ENCODE measurements at regions not wholly inside any gene's neighbourhood (a gene's known extent, or its start where the extent isn't known, plus 50 kb on each side); places are given as distances from the start of the nearest gene placed in this dataset.

DNA sequence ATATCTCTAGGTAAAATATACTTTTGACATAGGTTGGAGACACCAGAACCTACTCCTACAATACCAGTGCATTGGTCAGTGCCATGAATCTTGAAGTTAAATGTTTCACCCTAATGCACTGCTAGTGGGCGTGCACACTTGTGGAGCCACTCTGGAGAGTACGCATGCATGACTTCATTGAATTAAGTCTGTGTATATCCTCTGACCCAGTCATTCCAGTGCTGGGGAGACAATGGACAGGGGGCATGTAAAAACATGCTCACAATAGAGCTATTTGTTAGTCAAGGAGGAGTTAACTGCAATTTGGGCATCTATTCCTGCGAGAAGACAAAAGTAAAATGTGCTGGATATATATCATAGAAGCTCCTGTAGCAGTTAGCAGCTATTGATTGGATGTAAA, 335.4 kb upstream of the NCAM1 start:
- DNase-seq, result peak; percentile 37

DNA sequence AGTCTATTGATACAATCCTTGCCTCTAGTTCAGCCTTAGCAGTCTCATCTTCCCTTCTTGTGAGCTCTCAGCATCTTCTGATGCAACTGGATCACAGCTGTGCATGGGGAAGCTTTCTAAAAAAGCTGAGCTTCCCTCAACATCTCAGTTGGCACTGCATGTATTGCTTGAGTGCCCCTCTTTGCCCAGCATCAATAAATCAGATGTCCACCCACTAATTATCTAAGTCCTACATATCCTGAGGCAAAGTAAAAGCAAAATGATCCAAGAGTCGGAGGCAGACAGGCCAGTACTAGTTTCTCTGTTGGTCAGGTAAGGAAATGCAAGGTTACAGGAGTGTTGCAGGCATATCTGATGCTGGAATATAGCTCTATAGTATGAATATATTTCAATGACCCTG, 334.5 kb upstream of the NCAM1 start:
- DNase-seq, result no peak

DNA sequence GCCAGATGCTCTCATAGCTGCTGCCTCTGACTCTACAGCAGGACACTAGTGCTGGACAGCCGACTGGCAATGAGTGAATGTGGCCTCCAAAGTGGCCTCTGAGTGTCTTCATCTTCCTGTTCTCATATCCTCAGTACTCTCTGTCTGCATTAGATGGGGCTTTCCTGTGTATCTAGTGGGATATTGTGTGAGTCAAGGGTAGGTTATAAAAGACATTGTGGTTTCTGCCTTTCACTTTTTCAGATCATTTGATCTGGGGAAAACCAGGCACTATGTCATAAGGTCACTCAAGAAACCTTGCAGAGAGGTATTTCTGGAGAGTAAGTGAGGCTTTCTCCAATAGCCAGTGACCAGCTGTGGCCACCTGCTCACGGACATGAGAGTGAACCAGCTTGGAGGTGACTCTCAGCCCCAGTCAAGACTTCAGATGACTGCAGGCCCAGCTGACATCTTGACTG, 333.6 kb upstream of the NCAM1 start:
- no peak for DNase-seq

DNA sequence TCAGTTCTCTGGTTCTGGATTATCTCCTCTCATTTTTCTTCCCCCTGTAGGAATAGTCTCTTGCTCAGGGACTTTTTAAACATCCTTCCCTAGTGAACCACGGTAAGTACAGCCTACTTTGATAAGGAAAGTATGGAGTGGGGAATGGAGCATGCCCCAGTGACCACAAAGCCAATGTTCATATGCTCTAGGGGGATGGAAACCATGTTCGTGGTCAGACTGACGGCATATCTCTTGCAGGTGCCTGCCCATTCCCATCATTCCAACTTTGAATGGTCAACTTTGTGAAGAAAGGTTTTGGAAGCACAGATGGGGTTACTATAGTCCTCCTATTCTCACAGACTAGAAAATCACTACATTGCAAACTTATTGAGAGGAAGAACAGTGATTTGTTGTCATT, 332.5 kb upstream of the NCAM1 start:
- DNase-seq, result no peak

DNA sequence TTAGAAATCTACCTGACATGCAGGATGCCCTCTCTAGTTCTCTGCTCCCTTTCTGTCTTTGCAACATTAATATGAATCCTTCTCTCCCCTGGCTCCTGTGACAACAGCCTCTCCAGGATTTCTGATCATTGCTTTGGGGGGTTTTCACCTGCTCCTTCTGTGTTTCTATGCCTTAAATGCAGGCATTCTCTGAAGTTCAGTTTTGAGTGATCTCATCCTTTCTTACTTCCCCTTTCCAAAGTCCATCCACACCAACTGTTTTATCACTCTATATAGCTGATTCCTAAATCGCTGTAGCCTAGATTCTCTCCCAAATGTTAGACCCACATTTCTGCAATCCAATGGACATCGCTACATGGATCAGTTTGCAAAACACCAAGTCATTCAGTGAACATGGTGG, 330.7 kb upstream of the NCAM1 start:
- no peak for DNase-seq

DNA sequence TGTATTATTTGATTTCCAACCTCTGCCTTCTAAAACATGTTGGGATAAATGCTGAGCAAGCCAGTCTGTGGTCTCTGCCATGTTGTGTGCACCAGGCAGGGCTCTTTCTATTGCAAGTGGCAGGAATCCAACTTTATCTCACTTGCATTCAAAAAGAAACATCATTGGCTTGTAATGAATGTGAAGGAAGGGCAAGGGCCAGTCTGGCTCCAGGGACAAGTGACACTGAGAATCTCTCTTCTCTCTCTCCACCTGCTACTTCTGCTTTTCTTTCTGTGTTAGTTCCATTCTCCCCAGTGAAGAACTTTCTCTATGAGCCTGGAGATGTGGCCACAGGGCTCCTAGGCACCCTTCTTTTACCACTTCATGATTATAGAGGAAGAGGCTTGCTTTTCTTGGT, 329.9 kb upstream of the NCAM1 start:
- DNase-seq, result no peak

DNA sequence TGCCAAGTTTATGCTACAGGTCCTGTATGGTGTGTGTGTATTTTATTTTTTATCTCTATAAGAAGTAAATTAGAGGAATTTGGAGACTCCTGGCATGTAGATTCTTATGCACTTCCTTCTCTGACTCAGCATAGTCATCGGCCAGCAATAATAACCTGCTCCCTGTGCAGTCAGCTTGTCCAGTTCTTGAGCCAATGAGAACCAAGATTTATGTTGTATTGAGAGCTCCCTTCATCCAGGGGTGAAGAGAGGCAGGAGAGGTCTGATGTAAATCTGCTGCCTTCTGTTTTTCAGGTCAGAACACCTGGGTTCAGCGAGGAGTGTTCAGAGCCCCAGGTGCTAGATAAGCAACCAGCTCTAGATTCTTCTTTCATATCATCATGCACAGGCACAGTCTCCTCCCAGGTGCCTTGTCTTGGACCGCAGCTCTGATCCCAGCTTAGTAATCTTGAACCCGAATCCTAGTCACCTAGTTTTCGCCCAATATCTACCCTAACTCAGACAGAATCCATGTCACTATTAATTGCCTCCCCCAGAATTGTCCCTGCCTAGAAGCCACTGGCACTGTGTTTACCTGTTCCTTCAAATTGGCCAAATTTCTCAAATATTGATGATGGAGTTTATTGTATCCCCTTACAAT, 328.2 kb upstream of the NCAM1 start:
- DNase-seq, result no peak

DNA sequence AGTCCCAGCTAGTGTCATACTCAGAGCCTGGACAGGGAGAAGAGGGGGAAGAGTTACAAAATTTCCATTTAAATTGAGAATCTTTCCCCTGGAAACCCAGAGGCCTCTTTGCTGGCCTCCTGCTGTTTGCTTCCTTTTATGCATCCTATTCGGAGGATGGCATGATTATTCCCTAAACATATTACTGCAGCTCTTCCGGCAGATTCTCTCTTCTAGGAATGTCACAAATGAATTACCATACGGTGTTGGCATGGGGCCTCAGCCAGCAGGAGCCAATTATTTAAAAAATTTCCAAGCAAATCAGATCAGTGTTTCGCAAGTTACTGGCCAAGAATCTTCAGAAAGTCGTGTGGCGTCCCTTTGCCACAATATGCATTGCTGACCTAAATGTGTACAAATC, 326.7 kb upstream of the NCAM1 start:
- DNase-seq, result no peak

DNA sequence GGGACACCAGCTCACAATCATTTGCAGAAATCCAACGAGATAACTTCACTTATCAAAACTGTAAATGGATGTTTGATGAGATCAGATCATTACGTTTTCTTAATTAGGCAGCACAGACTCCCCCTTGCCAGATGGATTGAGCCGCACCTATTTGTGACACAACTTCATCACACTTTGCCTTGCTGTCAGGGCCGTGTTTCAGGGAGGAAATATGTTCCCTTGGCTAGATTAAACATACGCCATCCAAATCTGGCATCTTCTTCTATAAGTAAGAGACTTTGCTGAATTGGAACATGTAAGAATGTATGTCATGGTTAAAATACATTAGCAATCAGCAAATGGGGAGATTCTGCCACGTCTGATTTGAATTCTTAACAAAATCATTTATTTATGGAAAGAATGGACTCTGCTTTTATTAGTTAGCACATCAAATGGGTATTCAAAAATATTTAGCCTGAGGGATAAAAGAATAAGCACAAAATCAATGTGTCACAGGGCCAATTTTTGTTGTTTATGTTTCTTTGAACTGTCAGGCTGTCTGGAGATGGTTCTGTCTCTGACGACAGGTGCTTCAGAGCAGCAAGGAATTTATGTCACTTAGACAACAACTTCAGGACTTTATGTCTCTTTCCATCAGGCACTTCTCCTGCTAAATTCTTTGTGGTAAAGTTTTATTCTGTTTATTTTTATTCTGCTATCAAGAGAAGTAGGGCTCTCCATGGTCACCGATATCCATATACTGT, 326.1 kb upstream of the NCAM1 start:
- no peak for DNase-seq

DNA sequence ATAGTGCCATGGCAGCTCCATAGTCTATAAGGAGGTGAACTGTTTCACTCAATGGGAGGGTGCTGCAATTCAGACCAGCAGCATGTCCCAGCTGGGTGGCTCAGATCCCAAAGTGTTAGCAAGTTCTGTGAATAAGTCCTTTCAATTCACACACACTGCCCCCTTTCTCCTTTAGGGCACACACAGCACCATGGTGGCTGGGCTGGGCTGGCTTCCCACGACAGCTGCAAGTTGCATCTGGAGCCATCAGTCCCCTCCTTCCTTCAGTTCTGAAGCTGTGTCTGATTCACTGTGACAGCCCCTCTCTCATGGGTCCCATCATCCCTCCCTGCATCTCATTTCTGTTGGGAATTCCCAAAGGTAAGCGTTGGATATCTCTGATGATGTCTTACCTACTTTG, 324.1 kb upstream of the NCAM1 start:
- no peak for DNase-seq

DNA sequence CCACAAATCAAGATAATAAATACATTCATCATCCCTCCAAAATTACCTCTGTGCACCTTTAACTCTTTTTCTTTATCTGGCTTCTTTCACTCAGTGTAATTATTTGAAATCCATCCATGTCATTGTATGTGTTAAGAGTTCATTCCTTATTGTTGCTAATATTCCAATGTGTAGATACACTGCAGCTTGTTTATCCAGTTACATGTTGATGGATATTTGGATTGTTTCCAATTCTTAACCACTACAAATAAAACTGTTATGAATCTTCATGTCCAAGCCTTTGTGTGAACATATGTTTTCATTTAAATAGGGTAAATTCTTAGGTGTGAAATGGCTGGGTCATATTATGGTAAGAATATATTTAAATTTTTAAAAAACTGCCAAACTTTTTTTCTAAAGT, 323.3 kb upstream of the NCAM1 start:
- no peak for DNase-seq

DNA sequence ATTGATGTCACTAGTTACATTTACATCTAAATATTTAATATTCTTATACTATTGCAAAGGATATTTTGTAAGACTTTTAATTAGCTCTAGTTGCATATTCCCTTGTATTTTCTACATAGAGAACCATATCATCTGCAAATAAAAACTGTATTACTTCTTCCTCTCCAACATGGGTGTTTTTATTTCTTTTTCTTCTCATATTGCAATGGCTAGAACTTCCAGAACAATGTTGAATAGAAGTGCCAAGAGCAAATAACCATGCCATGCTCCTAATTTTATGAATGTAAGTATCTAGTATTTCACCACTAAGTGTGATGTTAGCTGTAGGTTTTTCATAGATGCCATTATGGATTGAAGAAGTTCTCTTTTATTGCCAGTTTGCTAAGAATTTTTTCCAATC, 321.8 kb upstream of the NCAM1 start:
- DNase-seq, result no peak

DNA sequence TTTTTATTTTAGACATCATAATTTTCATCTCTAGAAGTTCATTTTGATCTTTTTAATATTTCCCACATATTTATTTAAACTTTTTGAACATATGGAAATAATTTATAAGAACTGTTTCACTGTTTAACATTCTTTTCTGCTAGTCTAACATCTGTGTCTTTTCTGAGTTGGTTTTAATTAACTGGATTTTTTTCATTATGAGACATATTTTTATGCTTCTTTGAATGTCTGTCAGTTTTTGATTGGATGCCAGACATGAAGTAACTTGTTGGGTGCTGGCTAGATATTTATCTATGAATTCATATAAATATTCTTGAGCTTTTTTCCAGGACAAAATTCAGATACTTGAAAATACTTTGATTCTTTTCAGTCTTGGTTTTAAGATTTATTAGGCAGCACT, 317.8 kb upstream of the NCAM1 start:
- no peak for DNase-seq

DNA sequence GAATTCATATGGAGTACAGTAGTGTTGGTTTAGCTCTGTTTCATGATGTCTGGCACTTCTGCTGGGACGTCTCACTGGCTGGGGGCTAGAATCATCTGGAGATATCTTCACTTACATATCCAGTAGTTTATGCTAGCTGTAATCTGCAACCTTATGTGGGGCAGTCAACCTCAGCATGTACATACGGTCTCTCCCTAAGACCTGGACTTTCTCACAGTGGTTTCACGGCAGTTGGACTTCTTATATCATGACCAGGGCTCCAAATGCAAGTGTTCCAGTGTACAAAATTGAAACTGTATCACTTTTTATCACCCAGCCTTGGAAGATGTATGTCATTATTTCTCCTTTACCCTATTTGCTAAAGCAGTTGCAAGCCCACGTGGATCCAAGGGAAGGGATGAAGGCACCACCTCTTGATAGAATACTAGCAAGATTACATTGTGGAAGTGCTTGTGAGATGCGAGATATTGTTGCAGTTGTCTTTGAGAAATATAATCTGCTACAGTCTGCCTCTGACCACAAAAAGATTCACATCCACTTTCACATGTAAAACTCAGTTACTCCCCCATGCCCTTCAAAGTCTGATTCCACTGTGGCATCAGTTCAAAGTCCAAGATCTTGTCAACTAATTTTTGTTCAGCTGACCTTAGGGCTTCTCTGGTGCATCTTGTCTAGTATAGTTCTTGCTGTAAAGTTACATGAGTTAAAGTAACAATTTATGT, 316.6 kb upstream of the NCAM1 start:
- DNase-seq, result no peak

DNA sequence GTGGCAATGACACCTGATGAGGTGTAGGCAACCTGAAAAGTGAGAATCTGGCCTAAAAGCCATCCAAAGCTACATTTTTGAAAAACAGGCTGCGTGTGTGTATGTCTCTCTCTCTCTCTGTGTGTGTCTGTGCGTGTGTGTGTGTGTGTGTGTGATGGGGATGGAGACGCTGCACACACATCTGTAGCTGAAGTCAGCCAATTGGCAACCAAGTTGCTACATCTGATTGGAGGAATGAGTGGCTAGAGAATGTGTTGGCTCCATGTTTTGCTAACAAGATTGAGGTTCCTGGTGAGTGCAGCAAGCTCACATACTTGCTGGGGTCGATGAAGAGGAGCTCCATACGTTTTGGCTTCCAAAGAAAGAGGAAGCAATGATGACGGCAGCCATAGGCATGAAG, 311.4 kb upstream of the NCAM1 start:
- no peak for DNase-seq

DNA sequence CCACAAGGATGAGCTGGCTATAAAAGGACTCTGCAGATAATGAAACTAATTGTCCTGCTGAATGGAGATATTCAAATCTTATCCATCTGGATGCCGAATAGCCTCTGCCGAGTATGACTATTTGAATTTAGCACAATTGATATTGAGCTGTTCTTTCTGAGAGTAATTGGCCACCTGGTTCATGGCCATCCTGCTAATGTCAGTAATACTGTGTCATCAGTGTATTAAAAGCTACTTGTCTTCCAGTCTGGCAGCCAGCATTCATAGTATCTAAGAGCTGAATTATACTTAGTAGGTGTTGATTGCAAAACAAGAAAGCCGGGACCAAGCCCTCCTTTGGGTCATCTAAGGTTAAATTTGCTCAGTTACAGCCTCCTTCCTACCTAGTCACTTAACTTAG, 310.7 kb upstream of the NCAM1 start:
- DNase-seq, result no peak

DNA sequence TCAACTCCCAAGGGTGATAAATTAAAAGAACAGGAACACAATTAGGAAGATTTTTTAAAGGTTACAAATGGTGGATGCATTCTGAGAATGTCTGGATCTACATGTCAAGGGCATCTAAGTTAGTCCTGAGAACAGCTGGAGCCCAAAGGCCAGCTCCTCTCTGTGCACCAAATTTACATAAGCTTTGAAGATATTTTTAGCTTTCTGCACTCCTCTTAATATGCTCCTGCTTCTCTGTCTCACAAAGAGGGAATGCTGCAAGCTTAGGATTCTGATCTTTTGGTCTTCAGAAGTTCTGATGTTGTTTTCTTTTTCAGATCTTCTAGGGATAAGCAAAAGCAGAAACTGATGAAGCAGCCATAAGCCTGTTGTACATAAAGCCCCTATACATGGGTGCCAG, 309.8 kb upstream of the NCAM1 start:
- no peak for DNase-seq

DNA sequence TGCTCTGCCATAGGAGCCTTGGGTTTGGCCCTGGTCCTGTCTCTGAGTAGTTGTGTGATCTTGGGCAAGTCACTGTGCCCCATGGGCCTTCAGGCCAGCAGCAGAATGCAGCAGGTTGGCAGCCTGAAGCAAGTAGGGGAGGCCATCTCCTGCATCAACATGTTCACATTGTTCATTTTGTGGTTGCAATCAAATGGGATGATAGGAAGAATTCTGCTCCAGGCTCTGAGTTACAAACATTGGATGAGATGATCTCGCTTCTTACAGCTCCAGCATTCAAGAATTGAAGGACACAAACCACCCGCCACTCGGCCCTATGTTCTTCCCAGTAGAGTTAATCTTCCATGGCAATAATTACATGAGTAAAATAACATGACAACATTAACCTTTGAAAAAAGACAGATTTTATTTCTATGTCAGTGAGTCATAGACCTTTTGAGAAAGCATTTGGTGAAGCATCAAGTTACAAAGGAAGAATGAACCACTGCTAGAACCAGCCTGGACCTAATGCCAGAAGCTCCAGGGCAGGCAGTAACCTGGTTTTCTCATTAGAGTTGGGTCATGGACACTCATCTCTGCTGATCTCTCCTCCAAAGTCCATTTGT, 308.3 kb upstream of the NCAM1 start:
- DNase-seq, result no peak

DNA sequence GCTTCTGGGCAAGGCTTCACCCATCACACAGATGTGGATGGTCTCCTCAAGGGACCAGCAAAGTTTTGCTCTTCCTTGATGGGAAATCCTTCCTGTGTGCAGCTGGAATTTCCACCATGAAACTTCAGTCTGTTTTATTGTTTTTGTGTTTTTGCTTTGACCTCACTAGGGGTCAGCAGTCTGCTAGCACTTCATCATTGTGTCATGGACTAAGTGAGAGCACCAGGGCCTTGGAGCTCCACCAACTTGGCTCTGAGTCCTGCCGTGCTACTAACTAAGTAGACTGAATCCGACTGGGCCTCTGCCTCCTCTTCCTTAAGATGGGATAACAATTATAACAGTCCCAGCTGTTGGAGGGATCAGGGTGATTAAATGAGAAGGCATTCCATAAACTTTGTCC, 305.8 kb upstream of the NCAM1 start:
- DNase-seq, result no peak

DNA sequence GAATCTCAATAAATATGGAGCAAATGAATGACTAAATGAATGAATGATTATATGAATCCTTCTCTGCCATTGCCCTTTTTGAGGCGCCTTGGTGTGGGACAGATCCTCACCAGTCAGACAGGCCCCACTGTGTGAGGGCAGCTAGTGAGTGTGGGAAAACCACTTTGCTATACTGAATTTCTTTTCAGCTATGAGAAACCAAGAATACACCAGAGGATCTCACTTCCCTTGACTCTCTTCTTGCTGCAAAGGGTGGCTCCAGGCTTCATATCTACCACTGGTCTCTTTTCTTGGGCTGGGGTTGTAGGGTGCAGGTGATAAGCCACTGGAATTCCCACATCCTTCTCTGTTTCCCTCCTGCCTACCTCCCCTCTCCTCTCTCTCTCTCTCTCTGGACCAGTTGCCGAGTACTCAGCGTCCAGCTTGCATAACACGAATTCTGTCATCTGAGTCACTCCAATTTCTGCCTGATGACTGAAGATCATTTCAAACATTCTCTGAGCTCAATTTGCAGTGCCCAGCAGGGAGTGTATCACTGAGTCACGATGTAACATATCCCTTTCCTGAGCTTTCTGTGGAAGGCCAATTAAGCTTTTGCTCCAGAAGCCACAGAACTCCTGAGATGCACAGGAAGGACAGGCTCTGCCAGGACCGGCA, 304.3 kb upstream of the NCAM1 start:
- DNase-seq, result no peak

DNA sequence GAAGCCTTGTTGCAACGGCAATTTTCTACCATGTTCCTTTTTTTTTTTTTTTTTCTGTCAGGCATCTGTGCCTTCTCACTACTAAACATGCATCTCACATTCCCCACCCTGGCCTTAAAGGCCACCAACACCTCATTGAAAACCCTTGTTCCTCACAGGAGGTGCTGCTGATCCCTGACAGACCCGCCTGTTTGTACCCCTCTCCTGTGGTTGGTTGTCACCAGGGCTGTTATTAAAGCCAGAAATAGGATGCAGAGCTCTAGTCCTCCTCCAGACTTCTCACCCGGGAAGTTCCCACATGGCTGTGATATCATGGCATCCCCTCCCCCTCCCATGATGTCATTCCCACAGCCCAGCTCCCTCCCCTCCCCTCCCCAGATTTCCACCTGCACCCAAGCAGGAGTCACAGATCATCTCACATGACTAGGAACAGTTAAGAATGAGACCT, 302.8 kb upstream of the NCAM1 start:
- no peak for DNase-seq

DNA sequence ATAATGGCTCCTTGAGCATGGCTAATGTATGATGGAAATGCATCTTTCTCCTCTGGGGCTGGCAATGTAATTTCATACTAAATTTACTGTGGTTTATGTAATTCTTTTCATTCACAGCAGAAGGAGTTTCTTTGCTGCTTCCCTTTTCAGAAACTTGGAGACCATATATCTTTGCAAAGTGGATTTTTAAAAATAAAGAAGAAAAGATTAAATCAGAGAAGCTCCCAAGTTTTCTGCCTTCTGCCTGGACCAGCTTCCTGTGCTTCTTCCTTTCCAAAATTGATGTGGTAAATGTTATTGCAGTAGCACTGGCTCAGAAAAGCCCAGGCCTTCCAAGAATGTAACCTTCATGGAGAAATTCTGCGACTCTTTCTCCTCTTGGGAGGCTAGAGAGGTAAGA, 300.1 kb upstream of the NCAM1 start:
- DNase-seq, result no peak

DNA sequence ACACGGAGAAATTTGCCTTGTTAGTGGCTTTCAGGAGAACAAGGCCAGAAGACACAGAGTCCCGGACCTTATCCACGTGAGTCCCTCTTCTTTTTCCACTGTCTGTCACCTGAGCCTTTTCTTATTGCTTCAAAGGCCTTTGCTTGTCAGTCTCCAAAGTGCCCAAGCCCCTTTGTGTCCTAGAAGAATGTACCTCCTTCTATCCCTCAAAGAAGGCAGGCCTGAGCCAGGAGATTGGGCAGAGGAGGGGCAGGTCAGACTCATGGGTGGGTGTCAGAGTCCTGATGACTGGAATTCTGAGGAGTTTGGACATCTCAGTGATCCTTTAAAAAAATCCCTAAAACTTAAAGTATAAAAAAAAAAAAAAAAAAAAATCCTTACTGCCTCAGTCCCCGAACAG, 299.6 kb upstream of the NCAM1 start:
- no peak for DNase-seq
